Left ventricle myocardium superior (tissue), 1 donor: ENCODE measurements at regions not wholly inside any gene's neighbourhood (a gene's known extent, or its start where the extent isn't known, plus 50 kb on each side); places are given as distances from the start of the nearest gene placed in this dataset.
"Not testable (repeated sequence)": the region's sequence is repeated elsewhere in the genome, so short reads cannot be mapped to it uniquely, and the experiment has no call there.

Experiments
- ATAC-seq: fragments of 200-7000 bp; cut with Tn5 transposase; one replicate; pipeline ENCODE4 v1.9.1; 2020; ENCODE audit warnings: mild to moderate bottlenecking, moderate library complexity
- DNase-seq: peaks from one replicate; pipeline ENCODE4 v3.0.0-alpha.2; 2020
- intact Hi-C: fragments of 100-400 bp; cut with micrococcal nuclease; formaldehyde crosslinking; loops from one replicate; pipeline ENCODE4 v1.11.0; 2022
- donor health status: DM: no; HTN: yes; CAD: no; lungs with severe emphysema.

- DNase-seq: no peak
- no peak for ATAC-seq
- intact Hi-C loops: no loop called here
Observed at GRCh38 chr7:68063171-68063570, 1066.5 kb downstream of the TYW1 start.

DNA sequence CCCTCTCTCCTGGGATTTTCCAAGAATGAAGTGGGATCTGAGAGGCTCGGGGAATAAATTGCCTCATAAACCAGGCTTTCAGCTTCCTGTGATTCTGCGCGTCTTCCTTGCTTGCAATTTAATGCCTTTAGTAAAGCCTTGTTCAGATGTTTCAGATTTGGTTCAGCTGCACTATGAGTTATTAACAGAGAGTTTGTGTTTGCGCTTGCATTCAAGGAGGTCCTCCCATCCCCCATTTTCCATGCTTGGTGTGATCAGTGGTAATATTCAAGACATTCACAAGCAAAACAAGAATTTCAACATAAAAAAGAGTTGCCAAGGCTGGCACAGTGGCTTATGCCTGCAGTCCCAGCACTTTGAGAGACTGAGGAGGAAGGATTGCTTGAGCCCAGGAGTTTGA, 1068.9 kb downstream of the TYW1 start:
- DNase-seq: no peak
- ATAC-seq: no peak
- intact Hi-C loops: no loop called here

DNA sequence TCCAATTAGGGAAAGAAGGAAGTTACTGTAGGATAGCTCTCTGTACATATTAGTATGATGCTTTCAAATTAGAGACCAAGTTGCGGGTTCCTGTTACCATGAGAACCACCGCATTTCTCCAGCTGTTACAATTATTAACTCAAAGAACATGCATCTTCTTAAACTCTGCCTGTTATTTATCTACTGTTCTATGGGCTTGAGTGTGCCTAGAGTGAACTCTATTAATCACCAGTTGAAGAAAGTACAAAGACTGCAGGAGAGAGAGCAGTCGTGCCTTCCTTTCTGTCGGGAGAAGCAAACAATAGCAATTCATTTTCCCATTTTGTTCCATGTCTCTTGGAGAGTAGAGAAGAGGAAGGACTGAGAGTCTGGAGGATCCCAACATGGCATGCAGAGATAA, 1071.2 kb downstream of the TYW1 start:
- DNase-seq (no peak), ATAC-seq (no peak)
- intact Hi-C loops: no loop called here

GRCh38 chr7:68070992-68071391, 1074.4 kb downstream of the TYW1 start:
- intact Hi-C loops: no loop called here
- DNase-seq (no peak), ATAC-seq (no peak)

GRCh38 chr7:68073701-68074100, 1077.1 kb downstream of the TYW1 start:
- no peak for ATAC-seq
- no peak for DNase-seq
- intact Hi-C loops: no loop called here

GRCh38 chr7:68074242-68074641, 1077.6 kb downstream of the TYW1 start:
- ATAC-seq (no peak), DNase-seq (no peak)
- intact Hi-C loops: no loop called here

DNA sequence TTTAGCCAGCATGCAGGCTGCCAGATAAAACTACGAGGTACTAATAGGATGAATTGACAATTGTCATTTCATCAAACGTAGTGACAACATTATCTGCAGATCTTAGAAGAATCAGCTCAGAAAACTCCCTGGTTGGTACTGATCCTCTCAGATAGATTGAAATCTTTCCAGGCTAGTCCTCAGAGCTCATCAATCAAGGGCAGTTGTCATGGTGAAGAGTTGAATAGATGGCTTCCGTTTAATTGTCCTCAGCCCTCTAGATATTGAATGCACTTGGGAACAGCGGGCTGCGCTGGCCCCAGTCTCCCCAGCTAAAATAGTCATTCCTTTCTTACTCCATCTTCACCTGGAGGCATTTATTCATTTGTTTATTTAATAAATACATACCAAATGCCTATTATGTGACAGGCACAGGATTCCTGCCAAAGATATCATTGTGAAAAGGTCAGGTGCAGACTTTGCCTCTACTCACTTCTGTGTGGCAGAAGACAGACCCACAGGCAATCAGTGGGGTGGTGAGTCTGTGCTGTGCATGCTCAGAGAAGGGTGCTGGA, 1081.6 kb downstream of the TYW1 start:
- intact Hi-C loops: no loop called here
- ATAC-seq: no peak

GRCh38 chr7:68082066-68082960, 1085.7 kb downstream of the TYW1 start:
- DNase-seq, ATAC-seq, intact Hi-C loops: not testable (repeated sequence)

More for the DNA sequence above, 1081.6 kb downstream of the TYW1 start:
- no peak for DNase-seq

GRCh38 chr7:68082961-68083657, 1086.5 kb downstream of the TYW1 start:
- ATAC-seq, intact Hi-C loops, DNase-seq: not testable (repeated sequence)

DNA sequence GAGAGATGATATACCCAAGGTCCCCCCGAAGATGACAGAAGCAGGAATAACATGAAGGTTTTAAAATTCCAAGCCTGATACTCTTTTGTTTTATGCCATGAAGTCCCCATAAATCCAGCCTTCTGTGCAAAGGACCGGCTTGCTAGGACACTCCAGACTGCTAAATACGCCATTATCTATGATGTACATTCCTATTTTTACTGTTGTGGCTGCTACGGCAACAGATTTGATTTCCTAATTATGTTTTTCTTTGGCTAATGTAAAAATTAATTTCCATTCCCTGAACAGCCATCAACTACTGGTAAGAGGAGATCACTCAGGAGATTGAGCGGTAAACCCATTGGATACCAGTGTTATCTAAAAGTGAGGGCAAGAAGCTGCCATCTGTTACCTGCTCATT, 1090.8 kb downstream of the TYW1 start:
- intact Hi-C loops: no loop called here
- no peak for DNase-seq
- ATAC-seq: no peak

- ATAC-seq: no peak
- intact Hi-C loops: no loop called here
Observed at GRCh38 chr7:68088879-68089278, 1092.2 kb downstream of the TYW1 start.

DNA sequence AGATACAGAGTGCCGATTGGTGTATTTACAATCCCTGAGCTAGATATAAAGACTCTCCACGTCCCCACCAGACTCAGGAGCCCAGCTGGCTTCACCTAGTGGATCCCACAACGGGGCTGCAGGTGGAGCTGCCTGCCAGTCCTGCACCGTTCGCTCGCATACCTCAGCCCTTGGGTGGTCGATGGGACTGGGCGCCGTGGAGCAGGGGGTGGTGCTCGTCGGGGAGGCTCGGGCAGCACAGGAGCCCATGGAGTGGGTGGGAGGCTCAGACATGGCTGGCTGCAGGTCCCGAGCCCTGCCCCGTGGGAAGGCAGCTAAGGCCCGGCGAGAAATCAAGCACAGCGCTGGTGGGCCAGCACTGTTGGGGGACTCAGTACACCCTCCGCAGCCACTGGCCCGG, 1093.6 kb downstream of the TYW1 start:
- DNase-seq, intact Hi-C loops, ATAC-seq: not testable (repeated sequence)

More at GRCh38 chr7:68088879-68089278, 1092.2 kb downstream of the TYW1 start:
- no peak for DNase-seq

DNA sequence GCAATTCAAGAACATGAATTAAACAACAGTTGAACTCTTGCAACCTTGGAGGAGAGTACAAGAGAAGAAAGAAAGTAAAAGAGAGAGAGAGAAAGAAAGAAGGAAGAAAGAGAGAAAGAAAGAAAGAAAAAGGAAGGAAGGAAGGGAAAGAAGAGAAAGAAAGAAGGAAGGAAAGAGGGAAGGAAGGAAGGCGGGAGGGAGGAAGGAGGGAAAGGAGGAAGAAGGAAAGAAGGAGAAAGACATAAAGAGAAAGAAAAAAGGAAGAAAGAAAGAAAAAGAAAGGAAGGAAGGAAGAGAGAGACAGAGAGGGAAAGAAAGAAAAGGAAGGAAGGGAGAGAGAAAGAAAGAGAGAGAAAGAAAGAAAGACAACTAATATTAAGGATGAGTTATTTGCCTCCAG, 1106.7 kb downstream of the TYW1 start:
- intact Hi-C loops: no loop called here
- no peak for DNase-seq
- ATAC-seq: no peak

DNA sequence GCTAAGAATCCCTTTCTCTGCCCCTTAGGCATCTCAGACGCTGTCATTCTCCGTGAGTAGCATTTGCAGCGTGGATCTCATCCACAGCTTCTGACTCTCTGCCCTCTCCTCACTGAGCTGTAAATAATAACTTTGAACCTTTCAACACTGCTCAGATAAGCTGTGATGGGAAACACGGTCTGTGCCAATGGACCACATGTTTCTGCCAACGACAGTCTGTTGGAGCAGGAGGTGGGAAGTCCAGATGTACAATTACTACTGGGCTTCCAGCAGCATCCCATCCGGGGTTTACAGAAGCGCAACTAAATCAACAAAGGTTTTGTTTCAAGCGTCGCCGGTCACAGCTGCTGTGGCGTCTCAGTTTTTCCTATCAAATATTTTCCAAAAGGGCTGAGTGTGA, 1110.6 kb downstream of the TYW1 start:
- intact Hi-C loops: no loop called here
- ATAC-seq (peak; percentile 87), DNase-seq (no peak)

DNA sequence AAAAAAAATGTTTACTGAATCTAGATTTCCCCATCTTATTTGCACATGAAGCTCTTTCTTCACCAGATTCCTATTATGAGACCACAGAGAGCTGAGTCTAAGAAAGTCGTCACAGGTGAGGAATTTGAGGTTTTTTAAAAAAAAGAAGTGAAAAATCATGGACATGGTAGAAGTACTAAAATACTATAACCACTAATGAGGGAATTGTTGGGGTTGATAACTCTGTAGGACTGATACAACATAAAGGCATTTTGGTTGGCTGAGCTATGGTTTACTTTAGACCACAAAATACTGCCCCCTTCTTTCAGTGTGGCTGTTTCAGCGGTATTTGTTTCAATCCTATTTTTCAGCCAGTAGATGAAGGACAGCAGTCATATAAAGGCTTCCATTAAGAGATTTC, 1111.3 kb downstream of the TYW1 start:
- intact Hi-C loops: no loop called here
- DNase-seq: no peak
- no peak for ATAC-seq

DNA sequence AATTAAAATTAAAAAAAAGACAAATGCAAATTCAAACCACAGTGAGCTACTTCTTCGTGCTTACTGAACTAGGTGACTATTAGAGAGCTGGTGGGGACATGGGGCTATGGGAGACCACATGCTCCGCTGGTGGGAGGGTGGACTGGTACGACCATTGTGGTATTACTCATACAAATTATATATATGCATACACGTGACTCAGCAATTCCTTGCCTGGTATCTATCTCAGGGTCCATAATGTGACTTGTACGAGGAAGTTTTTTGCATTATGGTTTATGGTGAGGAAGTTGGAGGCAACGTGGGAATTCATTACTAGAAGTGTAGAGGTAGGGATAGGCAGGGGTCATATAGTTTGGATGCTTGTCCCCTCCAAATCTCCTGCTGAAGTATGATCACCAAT, 1112.7 kb downstream of the TYW1 start:
- intact Hi-C loops: no loop called here
- no peak for DNase-seq
- ATAC-seq: no peak

DNA sequence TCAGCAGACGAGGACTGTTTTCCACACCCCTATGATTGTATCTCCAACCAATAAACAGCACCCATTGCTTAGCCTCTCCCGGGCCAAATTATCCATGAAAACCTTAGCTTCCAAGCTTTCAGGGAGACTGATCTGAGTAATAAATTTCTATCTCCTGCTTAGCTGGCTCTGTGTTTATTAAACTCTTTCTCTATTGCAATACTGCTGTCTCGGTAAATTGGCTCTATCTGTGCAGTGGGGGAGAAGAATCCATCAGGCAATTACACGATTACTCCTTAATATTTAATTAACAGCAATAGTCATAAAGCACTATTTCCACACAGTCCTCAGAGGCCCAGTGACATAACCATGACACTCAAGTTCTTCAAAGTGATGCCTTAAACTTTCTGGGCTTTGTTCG, 1122.8 kb downstream of the TYW1 start:
- ATAC-seq (no peak), DNase-seq (no peak)
- intact Hi-C loops: no loop called here

DNA sequence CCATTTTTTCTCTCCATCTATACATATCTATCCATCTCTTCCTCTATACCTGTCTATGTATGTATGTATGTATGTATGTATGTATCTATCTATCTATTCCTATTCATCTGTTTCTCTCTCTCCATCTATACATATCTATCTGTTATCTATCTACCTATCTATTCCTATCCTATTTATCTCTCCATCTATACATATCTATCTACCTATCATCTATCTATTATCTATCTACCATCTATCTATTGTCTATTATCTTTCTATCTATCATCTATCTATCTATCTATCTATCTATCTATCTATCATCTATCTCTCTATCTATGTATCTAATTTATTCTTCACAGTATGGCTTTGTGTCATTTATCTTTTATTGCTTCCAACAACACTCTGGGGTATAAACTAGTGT, 1124.4 kb downstream of the TYW1 start:
- intact Hi-C loops: no loop called here
- no peak for ATAC-seq
- DNase-seq: no peak

DNA sequence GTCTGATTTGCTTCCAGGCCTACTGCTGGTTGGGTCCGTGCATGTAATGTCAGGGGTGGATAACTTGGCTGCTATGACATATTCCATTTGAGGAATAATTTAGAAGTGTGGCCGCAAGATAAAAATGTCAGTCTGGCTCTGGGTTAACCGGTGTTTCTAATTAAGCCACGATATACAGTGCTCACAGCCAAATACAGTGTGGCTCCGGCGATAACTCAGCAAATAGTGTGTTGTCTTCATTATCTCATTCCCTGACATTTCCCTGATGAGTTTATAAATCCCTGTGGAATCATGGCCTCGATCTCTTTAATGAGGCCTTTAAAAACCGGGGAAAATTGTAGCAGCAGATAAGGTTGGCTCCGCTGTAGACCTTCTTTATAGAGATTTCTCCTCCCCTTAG, 1125.0 kb downstream of the TYW1 start:
- ATAC-seq: no peak
- no peak for DNase-seq
- intact Hi-C loops: no loop called here

- intact Hi-C loops: no loop called here
- no peak for ATAC-seq
- no peak for DNase-seq
Observed at GRCh38 chr7:68122801-68123200, 1126.2 kb downstream of the TYW1 start.
